ENCODE measurements at regions not wholly inside any gene's neighbourhood (a gene's known extent, or its start where the extent isn't known, plus 50 kb on each side); places are given as distances from the start of the nearest gene placed in this dataset.
A peak's percentile ranks its signal among the peaks of the same experiment; 100 is the strongest.

DNA sequence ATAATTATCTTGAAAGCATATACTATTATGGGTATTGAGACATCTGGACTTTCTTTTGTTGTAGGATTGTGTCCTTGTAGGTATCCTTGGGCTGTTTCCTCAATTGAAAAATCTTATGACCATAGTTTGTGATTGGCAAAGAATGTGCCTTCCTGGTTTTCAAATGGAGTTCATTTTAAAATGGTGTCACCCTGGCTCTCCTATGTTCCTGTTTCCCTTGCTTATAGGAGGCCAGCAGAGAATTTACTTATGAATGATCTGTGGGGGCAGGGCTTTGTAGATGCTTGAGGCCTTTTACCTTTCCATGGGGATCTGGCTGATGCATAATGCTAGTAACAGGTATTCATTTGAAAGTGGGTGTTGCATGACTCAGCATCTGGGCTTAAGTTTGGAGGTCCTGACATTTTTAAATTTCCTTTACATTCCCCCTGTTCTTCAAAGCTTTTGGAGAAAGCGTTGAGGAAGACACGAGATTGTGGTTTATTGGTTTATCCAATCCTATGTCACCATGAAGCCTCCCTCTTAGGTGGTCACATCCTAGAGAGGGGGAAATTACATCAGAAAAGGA is 135.0 kb upstream of the PROKR2 start:
- intact Hi-C loops (cut with DNase I; ENCODE audit: low total_unique reads): no loop called here
- TF ChIP-seq, protein P1, sequence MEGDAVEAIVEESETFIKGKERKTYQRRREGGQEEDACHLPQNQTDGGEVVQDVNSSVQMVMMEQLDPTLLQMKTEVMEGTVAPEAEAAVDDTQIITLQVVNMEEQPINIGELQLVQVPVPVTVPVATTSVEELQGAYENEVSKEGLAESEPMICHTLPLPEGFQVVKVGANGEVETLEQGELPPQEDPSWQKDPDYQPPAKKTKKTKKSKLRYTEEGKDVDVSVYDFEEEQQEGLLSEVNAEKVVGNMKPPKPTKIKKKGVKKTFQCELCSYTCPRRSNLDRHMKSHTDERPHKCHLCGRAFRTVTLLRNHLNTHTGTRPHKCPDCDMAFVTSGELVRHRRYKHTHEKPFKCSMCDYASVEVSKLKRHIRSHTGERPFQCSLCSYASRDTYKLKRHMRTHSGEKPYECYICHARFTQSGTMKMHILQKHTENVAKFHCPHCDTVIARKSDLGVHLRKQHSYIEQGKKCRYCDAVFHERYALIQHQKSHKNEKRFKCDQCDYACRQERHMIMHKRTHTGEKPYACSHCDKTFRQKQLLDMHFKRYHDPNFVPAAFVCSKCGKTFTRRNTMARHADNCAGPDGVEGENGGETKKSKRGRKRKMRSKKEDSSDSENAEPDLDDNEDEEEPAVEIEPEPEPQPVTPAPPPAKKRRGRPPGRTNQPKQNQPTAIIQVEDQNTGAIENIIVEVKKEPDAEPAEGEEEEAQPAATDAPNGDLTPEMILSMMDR (IDR thresholded peaks at IDR 0.05): no peak
- Histone ChIP-seq H3K4me3 (no peak overlapping the region), H3K9me3 (no peaks in the 10 kb centered on the region), H3K4me1 (no peaks in the 10 kb centered on the region), H3K36me3 (no peaks in the 10 kb centered on the region), H3K27ac (no peak overlapping the region), H3K27me3 (no peaks in the 10 kb centered on the region)
- DNase-seq: no peak

DNA sequence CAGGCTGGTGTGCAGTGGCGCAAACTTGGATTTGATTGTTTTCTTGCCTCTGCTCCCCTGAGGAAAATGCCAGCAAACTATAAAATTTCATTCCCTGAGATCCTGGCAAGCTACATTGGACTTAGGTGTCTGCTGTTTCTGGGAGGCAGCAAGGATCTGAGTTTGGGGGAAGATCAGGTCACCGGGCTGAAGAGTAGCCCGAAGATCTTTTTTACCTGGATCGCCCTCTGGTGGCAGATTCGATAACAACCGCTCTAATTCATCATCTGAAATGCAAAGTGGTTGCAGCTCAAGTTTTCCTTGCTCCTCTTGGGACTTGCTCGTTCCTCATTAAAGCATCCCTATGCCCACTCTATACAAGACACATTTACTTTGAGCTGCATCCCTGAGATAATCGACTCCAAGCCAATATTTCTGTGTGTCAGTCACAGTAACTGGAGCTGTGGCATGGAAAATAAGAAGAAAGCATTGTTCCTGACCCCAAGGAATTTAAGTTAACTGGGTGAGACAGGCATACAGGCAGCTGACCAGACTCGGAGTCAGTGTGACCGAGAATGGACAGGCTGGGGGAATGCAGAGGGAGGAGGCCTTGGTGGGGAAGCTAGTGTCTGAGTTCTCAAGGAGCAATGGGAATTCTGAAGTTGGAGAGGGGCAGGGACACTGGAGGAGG is 131.8 kb upstream of the PROKR2 start:
- no peaks in the 10 kb centered on the region for H3K9me3 ChIP-seq
- intact Hi-C loops (cut with DNase I; ENCODE audit: low total_unique reads): no loop called here
- TF ChIP-seq, protein P1 (IDR thresholded peaks at IDR 0.05): peak; percentile 45 to 49
- DNase-seq: peak in 1 of 2 donors; percentile 33
- H3K4me1 ChIP-seq: no peaks in the 10 kb centered on the region
- no peaks in the 10 kb centered on the region for H3K36me3 ChIP-seq
- H3K27me3 ChIP-seq: no peaks in the 10 kb centered on the region
- H3K4me3 ChIP-seq: no peak overlapping the region
- no peak overlapping the region for H3K27ac ChIP-seq

DNA sequence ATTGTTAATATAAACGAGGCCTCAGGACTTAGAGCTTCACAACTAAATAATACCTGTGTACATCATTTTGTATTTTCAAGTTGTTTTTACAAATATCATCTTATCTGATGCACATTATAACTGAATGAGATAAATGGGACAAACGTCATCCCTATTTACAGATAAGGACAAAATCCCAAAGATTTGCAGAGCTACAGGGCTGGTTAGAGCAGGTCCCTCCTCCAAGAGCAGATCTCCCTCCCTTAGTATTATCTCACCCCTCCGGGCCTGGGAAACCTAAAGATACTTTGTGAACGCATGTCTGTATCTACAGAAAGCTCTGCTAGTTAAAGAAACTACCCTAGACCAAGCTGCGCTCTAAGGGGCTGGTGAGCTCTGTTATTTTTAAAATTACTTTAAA is 130.4 kb upstream of the PROKR2 start:
- Histone ChIP-seq H3K36me3 (no peaks in the 10 kb centered on the region), H3K9me3 (no peaks in the 10 kb centered on the region), H3K4me1 (no peaks in the 10 kb centered on the region), H3K27me3 (no peaks in the 10 kb centered on the region), H3K4me3 (no peak overlapping the region), H3K27ac (no peak overlapping the region)
- intact Hi-C loops (cut with DNase I; ENCODE audit: low total_unique reads): no loop called here
- TF ChIP-seq, protein P1 (IDR thresholded peaks at IDR 0.05): no peak
- no peak for DNase-seq

DNA sequence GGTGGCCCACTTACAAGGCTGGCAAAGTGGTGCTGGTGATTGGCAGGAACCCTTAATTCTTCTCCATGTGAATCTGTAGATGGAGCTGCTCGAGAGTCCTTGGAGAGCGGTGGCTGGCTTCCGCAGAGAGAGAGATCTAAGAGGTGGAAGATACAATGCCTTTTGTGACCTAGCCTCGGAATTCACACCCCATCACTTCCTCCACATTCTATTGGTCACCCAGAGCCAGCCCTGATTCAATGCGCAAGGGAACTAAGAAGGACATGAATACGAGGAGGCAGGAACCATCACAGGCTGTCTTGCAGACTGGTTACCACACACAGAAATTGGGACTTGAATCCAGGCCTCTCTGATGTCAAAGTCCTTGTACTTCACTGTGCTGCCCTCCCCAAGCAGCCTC is 128.9 kb upstream of the PROKR2 start:
- Histone ChIP-seq H3K36me3 (no peaks in the 10 kb centered on the region), H3K27ac (no peak overlapping the region), H3K27me3 (no peaks in the 10 kb centered on the region), H3K4me1 (no peaks in the 10 kb centered on the region), H3K4me3 (no peak overlapping the region), H3K9me3 (no peaks in the 10 kb centered on the region)
- DNase-seq: no peak
- TF ChIP-seq, protein P1 (IDR thresholded peaks at IDR 0.05): no peak
- intact Hi-C loops (cut with DNase I; ENCODE audit: low total_unique reads): no loop called here

DNA sequence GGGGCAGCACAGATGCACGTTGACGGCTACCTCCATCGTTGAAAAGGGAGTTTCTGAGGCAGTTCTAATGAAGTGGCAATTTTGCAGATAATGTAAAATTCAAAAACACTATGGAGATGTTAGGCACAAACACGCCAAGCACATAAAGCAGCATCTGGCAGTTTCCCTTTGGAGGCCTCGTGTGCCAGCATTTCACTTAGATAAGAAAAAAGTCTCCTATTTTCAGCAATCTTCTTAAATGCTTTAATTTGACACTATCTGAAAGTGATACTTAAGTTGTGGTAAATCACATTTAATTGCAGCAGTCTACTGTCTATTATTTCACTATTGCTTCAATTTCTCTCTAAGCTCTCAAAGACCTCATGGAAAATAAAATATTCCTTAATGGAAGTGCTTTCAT is 125.3 kb upstream of the PROKR2 start:
- Histone ChIP-seq H3K27ac (no peak overlapping the region), H3K36me3 (no peaks in the 10 kb centered on the region), H3K4me3 (no peak overlapping the region), H3K4me1 (no peaks in the 10 kb centered on the region), H3K27me3 (no peaks in the 10 kb centered on the region), H3K9me3 (peaks cover 0 to 6% (median 6%) of the 10 kb centered on the region in 3 donors)
- TF ChIP-seq, protein P1 (IDR thresholded peaks at IDR 0.05): no peak
- intact Hi-C loops (cut with DNase I; ENCODE audit: low total_unique reads): no loop called here
- no peak for DNase-seq

Measured in tibial artery (tissue), 4 donors.